AML-193 (cell line): ENCODE measurements at regions not wholly inside any gene's neighbourhood (a gene's known extent, or its start where the extent isn't known, plus 50 kb on each side); places are given as distances from the start of the nearest gene placed in this dataset.
"Not testable (repeated sequence)": the region's sequence is repeated elsewhere in the genome, so short reads cannot be mapped to it uniquely, and the experiment has no call there.

Experiments
- DNase-seq, 2 experiments: peaks; one replicate each; lab custom pipeline; 2025; lab: John Stamatoyannopoulos, UW

GRCh38 chr7:121497545-121497944 is 101.4 kb upstream of the FAM3C start:
- not testable (repeated sequence) for DNase-seq

GRCh38 chr7:121494516-121494915 is 98.4 kb upstream of the FAM3C start:
- no peak for DNase-seq

GRCh38 chr7:121493553-121493952 is 97.4 kb upstream of the FAM3C start:
- no peak for DNase-seq

- no peak for DNase-seq
Measured at GRCh38 chr7:121490309-121490708, 94.2 kb upstream of the FAM3C start.

- DNase-seq: no peak
Measured at GRCh38 chr7:121489440-121489839, 93.3 kb upstream of the FAM3C start.

GRCh38 chr7:121488111-121488650 is 92.1 kb upstream of the FAM3C start:
- no peak for DNase-seq

- DNase-seq: no peak
Measured at GRCh38 chr7:121486590-121486989, 90.5 kb upstream of the FAM3C start.

GRCh38 chr7:121485467-121486243 is 89.5 kb upstream of the FAM3C start:
- no peak for DNase-seq

GRCh38 chr7:121484089-121484763 is 88.1 kb upstream of the FAM3C start:
- no peak for DNase-seq

GRCh38 chr7:121480566-121481335 is 84.6 kb upstream of the FAM3C start:
- DNase-seq: no peak

GRCh38 chr7:121480058-121480457 is 84.0 kb upstream of the FAM3C start:
- DNase-seq: no peak

GRCh38 chr7:121479466-121479865 is 83.4 kb upstream of the FAM3C start:
- no peak for DNase-seq

- no peak for DNase-seq
Measured at GRCh38 chr7:121475806-121476205, 79.7 kb upstream of the FAM3C start.

GRCh38 chr7:121474301-121474673 is 78.2 kb upstream of the FAM3C start:
- DNase-seq: no peak

- no peak for DNase-seq
Measured at GRCh38 chr7:121473645-121474300, 77.7 kb upstream of the FAM3C start.

- DNase-seq: no peak
Measured at GRCh38 chr7:121466455-121466854, 70.3 kb upstream of the FAM3C start.

GRCh38 chr7:121459148-121459547 is 63.0 kb upstream of the FAM3C start:
- DNase-seq: no peak

- DNase-seq: no peak
Measured at GRCh38 chr7:121456785-121457359, 60.8 kb upstream of the FAM3C start.

- DNase-seq: no peak
Measured at GRCh38 chr7:121456015-121456414, 59.9 kb upstream of the FAM3C start.

GRCh38 chr7:121452389-121452788 is 56.3 kb upstream of the FAM3C start:
- DNase-seq: no peak

GRCh38 chr7:121451367-121452094 is 55.4 kb upstream of the FAM3C start:
- no peak for DNase-seq
